GM18520 (cell line): ENCODE measurements at regions not wholly inside any gene's neighbourhood (a gene's known extent, or its start where the extent isn't known, plus 50 kb on each side); places are given as distances from the start of the nearest gene placed in this dataset.
"Not testable (repeated sequence)": the region's sequence is repeated elsewhere in the genome, so short reads cannot be mapped to it uniquely, and the experiment has no call there.

ENCODE experiments used
- ATAC-seq: cut with Tn5 transposase; IDR thresholded peaks from one replicate; pipeline ENCODE4 v1.9.1; 2021; ENCODE audit not compliant: unreplicated experiment

DNA sequence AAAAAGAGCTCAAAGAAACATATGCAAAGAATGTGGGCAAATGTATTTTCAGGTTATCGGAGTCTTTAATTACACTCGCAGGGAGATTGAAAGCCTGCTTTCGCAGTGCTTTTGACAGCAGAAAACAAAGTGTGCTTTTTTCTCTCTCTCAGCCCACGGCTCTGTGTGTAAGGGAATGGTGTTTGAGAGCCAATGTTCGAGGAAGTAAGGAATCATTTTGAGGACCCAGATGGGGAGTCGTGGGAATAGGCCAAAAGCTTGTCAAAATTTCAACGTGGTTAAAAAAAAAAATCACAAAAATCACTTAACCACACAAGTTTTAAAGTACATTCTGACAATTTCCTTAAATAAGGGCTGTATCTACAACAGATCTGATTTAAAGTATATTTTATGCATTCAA lies 197.1 kb upstream of the IRS2 start:
- ATAC-seq, result no peak

GRCh38 chr13:109981000-109981399 lies 194.6 kb upstream of the IRS2 start:
- ATAC-seq, result no peak

GRCh38 chr13:109979676-109980075 lies 193.3 kb upstream of the IRS2 start:
- ATAC-seq, result not testable (repeated sequence)

- no peak for ATAC-seq
These were observed 192.8 kb upstream of the IRS2 start for GRCh38 chr13:109979228-109979627.

GRCh38 chr13:109977212-109977968 lies 191.0 kb upstream of the IRS2 start:
- no peak for ATAC-seq

- no peak for ATAC-seq
These were observed 190.0 kb upstream of the IRS2 start for GRCh38 chr13:109976206-109976997.

GRCh38 chr13:109974354-109974753 lies 188.0 kb upstream of the IRS2 start:
- ATAC-seq, result no peak

GRCh38 chr13:109973279-109973678 lies 186.9 kb upstream of the IRS2 start:
- no peak for ATAC-seq

GRCh38 chr13:109971456-109972090 lies 185.2 kb upstream of the IRS2 start:
- no peak for ATAC-seq

- ATAC-seq, result no peak
These were observed 184.6 kb upstream of the IRS2 start for GRCh38 chr13:109971006-109971405.

DNA sequence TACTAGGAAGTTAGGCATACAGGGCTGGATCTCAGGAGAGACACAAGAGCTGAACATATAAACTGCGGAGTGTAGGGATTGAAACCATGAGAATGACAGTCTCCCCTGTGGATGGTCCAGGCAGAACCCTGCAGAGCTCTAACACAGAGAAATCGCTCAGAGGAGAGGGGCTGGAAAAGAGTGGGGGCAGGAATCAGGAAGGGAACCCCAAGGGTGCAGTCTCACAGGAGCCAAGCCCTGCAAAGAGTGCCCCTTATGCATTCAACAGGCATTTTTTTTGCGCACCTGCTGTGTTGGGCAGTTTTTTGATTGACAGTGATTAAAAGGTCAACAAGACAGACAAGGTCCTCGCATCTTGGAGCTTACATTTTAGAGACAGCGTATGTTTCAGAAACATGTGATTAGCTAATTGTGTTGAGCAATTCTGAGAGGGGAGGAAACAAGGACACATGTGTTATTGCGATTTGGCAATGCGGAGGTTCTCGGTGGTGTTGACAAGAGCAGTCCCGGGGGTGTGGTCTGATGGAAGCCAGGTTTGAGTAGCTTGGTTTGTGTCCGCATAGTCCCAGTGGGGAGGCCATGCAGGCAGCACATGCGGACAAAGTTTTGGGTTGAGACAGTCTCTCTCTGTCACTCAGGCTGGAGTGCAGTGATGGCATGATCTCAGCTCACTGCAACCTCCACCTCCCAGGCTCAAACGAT lies 182.6 kb upstream of the IRS2 start:
- ATAC-seq, result no peak

DNA sequence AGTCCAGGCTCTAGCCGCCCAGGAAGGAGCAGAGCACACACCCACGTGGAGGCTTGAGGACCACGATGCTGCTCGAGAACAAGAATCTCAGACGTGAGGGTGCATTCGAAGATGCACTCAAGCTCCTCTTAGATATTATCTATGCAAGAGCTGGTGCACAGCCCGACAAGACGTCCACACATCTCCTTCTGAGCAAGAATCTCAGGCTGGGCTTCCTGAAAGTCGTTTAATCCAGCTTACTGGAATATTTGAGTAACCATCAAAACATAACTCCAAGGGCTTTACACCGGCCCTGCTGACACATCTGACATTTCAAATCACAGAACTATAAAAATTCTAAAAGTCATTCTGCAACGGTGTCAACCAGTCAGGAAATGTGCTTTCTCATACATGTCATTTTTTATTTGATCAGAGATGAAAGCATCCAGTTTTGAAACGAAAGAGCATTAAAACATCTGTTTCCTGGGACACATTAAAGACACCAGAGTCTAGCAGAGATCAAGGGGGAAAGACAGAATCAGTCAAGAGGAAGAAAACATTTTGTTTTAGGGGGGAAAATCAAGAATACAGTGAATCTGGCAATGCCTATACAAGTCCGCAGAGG lies 177.7 kb upstream of the IRS2 start:
- no peak for ATAC-seq

DNA sequence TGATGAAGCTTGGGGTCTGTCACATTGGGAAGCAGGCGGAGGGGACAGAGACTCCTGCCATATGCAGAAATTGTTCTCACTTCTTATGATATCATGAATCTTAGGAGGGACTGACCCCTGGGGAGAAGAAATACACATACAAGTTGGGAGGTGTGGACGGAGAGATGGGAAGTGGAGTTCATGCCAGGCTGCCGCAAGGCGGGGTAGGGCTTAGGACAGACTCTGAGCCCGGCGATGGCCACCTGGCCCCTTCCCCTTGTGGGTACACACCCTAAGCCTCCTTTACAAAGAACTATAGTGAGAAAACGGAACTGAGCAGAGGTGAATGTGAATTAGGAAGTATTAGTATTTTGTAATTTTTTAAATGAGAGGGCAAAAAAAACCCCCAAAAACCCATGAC lies 177.0 kb upstream of the IRS2 start:
- ATAC-seq, result no peak

GRCh38 chr13:109959903-109960302 lies 173.5 kb upstream of the IRS2 start:
- no peak for ATAC-seq

GRCh38 chr13:109957875-109958274 lies 171.5 kb upstream of the IRS2 start:
- no peak for ATAC-seq

GRCh38 chr13:109955598-109955997 lies 169.2 kb upstream of the IRS2 start:
- no peak for ATAC-seq

- no peak for ATAC-seq
These were observed 168.1 kb upstream of the IRS2 start for GRCh38 chr13:109954441-109954840.

- no peak for ATAC-seq
These were observed 165.1 kb upstream of the IRS2 start for GRCh38 chr13:109951491-109951890.

DNA sequence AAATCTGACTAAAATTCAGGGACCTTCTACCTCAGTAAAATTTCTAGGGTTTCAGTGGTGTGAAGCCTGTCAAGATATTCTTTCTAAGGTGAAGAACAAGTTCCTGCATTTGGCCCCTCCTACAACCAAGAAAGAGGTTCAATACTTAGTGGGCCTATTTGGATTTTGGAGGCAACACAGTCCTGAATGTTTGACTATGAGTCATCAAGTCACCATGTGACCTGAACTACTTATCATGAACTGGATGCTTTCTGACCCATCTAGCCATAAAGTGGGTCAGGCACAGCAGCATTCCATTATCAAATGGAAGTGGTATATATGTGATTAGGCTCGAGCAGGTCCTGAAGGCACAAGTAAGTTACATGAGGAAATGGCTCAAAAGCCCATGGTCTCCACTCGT lies 163.0 kb upstream of the IRS2 start:
- ATAC-seq, result no peak

- ATAC-seq, result no peak
These were observed 160.6 kb upstream of the IRS2 start for GRCh38 chr13:109947006-109947405.
